NCI-H345 treated with DMSO at 0.1 percent for 48 hours (cell line): ENCODE measurements at regions not wholly inside any gene's neighbourhood (a gene's known extent, or its start where the extent isn't known, plus 50 kb on each side); places are given as distances from the start of the nearest gene placed in this dataset.

Experiments used
- DNase-seq: peaks from one replicate; lab custom pipeline; 2025; ENCODE audit not compliant: unreplicated experiment; lab: John Stamatoyannopoulos, UW

DNA sequence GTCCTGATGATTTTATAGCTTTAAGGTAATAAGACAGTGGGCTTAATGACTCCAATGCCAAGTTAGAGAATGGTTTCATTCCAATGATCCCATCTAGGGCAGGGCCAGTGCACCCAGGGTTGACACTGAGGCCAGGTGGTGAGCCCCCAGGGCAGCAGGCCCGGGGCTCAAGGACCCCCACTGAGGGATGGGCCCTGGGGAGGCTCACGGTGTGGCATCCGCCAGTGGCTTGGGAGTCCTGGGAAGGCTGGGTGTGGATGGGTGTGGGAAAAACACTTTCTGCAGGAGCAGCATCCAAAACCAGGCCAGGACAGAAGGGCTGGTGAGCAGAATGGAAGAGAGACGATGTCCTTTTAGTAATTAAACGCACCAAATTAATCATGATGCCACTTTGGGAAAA is 626.3 kb downstream of the TBC1D22A start:
- no peak for DNase-seq

DNA sequence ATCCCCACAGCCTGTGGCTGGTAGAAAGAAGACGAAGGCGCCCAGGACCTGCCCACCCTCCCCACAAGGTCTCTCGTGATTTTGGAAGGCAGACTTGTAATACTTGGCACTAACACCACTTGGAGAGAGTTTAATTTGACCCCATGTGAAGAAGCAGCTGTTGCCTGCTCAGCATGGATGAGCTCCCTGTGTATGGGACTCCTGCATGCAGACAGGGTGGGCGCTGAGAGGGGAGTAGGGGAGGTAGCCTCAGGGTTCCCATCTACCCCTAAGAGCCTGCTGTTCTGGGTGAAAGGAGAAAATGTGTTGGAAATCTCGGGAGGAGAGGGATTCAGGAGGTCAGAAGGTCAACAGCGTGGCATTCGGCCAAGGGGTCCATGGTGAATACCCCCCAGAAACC is 625.9 kb downstream of the TBC1D22A start:
- no peak for DNase-seq

DNA sequence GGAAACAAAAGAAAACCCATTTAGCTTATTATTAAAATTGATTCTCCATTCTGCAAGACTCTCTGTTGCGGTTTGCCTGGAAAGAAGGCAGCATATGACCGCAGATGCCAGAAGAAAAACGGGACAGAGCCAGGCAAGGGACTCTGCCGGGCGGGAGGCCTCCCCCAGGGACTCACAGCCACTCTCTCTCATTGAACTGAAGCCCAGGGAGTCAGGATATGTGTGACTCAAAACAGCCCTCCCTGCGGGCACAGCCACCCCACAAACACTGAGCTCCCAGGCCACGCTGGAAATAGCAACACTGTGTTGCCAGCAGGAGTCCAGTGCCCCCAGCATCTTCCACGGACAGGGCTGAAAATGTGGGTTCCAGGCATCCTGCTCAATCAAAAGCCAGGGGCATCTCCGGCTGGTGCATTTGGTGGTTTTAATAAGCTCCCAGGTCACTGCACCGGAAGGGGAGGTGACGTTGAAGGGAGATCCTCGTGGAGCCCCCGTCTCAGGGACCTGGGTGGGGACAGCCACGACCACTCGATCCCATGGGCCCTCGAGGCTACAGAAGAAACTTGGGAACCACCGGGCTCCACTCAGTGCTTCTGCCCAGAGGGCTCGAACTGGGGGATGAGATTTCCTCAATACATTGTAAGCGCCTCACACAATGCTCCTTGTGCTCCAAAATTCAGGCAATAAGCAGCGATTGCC is 624.5 kb downstream of the TBC1D22A start:
- no peak for DNase-seq

DNA sequence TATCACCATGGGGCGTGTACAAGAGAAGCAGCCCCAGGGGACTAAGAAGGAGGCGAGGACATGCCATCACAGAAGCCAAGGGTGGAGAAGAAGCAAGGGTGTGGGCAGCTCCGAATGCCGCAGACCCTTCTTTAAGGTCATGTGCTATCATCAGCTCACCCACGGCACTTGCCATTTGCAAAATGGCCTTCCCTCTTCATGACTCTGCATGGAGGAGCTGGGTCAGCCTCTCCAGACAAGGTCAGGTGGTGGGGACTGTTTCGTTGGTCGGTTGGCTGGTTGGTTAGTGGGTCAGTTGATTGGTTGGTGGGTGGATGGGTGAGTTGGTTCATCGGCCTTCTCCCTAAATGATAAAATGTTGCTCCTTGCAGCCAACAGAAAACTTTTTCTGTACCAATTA is 622.5 kb downstream of the TBC1D22A start:
- DNase-seq = no peak

DNA sequence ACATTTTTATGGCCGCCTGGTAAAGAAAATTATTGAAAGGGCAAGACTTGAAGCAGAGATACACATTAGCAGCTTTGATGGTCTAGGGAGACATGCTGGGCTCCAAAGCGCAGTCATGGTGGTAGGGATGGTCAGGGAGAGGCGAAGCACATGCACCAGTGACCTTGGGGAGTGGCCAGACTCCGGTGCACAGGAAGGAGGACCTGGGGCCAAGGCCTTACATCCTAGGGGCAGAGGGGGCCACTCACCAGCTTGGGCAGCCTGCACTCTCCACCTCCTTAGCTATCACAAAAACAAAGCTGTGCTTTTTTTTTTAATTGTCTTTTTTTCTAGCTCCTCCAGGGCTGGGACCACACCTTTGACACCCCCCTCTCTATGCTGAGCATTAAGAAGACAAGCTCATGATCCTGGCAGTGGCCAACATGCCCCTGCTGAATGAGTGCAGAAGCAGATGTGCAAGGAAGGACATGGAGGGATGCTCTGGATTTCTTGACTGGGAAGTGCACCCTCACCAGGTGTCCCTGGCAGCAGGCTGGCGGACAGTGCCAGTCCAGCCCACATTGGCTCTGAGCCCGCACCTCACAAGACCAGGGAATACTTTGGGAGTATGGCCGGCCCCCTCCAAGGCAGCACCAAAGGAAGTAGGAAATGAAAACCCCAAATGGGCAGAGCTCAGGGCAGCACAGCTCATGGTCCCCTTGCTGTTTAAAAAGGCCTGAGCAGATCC is 619.9 kb downstream of the TBC1D22A start:
- DNase-seq = no peak

DNA sequence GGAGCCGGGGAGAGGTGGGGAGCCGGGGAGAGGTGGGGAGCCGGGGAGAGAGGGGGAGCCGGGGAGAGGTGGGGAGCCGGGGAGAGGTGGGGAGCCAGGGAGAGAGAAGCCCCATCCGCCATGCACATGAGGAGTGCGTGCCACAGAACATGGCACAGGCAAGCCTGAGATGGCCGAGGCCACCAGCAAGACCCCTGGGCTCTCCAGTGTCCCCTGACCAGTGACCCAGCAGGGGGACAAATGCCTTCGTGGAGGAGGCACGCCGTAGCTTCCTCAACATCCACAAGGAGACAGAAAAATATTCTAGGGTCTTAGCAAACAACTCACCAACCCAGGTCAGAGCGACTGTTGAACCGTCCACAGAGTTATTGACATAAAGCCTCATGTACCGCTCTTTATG is 618.8 kb downstream of the TBC1D22A start:
- DNase-seq = no peak

DNA sequence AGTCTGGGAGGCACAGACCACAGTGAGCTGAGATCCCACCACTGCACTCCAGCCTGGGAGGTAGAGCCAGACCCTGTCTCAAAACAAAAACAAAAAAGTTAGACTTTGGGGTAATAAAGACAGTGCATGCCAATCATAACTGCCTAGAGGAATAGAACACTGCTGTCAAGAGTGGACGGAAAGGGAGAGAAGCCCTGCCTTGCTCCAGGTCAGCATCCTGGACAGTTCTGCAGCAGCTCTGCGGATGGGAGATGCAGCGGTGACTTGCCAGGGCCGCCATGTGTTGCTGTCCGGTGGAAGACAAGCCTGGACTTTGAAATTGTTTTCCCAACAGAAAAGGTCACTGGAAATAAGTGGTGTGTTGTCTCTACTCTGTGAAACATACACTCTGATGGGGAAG is 618.2 kb downstream of the TBC1D22A start:
- DNase-seq = no peak

DNA sequence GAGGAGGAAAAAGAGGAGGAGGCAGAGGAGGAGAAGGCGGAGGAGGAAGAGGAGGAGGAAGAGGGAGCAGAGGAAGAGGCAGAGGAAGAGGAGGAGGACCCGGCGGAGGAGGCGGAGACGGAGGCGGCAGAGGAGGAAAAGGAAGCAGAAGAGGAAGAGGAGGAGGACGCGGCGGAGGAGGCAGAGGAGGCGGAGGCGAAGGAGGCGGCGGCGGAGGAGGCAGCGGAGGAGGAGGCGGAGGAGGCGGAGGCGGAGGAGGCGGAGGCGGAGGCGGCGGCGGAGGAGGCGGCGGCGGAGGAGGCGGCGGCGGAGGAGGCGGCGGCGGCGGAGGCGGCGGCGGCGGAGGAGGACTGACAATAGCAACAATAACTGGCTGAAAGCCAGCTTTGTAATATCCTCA is 616.6 kb downstream of the TBC1D22A start:
- DNase-seq = no peak

DNA sequence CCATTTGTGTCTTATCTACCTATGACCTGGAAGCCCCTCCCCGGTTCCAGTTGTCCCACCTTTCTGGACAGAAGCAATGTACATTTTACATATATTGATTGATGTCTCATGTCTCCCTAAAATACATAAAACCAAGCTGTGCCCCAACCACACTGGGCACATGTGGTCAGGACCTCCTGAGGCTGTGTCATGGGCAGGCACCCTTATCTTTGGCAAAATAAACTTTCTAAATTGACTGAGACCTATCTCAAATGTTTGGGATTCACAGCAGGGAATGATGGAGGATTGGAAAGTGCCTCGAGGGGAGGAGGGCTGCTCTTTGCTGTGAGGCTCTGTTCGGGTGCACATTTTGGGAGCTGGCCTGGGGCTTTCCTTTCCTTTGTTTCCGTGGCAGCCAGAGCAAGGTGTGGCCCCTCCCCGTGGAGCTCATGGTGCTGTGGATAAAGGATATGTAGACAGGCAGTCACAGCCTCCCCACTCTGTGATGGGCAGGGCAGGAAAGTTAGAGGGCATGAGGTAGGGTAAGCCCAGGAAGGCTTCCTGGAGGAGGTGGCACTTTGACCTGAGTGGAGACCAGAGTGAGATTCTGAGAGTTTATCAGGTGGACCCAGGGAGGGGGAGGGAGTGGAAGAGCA is 615.6 kb downstream of the TBC1D22A start:
- no peak for DNase-seq

DNA sequence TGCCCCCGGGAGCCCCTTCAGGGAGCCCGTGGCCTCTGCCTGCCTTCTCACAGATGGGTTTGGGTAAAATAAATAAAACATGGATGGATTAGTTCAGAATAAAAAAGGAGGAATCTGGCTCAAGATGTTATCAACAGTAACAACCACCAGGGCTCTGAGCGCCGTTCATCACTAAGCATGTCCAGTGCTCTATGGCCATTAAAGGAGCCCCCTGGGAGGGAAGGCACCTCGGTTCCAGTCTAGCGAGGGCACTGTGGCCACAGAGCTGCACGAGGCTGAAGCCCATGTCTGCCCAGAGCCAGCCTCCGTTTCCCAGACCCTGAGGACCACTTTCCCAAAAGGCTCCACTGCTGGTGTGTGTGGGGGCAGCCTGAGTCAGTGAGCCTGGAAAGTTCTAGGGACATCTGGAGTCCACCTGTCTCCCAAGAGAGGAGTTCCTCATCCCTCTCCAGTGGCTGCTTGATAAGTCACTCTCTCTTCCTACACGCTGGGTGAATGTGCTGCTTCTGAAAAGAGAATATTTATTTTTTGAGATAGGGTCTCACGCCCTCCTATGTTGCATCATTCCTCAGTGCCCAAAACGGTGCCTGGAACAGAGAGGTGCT is 614.6 kb downstream of the TBC1D22A start:
- DNase-seq = no peak

DNA sequence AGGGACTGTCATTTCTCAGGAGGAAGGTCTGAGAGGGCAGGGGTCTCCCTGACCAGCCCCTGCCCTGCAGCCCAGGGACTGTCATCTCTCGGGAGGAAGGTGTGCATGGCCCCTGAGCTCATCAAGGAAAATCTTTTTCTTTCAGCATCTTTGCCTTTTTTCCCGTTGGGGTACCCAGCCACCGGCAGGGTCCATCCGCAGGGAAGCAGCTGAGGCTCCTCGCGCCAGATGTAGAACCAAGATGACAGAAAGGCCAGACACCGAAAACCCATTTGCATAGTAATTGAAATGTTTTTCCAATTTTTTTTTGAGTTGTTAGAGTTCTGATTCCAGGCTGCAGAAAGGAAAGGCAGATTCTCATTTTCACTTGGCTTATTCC is 613.9 kb downstream of the TBC1D22A start:
- DNase-seq = no peak

DNA sequence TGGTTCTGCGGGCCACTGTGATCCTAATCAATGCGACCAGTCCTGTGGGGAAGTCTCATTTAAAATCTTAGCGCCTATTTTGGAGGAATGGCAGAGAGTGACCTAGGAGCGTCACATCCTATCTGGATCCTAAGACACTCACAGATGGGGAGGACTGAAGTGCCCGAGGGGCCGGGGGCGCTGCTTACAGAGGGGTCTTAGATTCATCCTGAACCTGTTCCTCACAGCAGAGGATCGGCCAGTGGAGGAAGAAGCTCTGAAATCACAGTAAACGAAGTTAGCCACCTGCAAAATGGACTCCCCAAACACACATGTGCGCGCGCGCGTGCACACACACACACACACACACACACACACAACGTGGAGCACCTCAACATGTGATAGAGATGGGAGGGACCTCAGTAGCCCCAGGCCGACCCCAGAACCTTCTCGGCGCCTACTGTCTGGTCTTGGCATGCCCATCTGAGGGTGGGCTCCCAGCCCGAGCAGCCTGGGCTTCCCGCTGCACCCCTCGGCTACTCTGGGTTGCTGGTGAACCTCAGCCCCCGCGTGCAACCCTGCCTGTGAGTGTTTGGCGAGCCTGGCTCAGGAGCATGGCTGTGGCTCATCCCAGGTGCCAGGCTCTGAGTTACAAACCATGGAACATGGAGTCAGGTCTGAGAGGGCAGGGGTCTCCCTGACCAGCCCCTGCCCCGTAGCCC is 613.3 kb downstream of the TBC1D22A start:
- DNase-seq = no peak

DNA sequence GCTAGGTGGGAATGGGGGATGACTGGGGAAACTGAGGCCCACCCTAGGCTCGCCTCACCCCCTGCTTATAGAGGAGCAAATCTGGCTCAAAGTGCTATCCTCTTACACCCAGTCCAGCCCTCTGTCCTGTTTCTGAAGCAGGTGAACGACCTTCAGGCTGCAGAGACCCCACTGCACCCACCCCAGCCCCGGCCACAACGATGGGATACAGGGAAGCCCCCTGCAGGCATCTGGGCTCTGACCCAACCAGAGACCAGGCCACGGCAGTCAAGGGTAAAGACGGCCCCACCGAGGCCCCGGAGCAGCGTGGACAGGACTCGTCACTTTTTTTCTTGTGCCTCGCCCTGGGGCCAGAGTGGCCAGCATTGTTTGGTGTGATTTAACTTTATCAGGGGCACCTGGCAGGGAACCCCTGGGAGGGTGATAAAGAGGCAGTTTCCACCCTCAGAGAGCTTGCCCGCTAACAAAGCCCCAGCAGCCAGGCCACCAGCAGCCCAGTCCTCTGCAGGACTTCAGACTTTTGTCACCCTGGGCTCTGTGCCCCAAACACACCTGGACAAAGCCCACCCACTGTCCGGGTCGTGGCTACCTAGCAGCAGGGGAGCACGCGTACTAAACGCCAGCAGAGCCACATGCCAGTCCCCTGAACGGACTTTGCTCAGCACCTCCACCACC is 612.6 kb downstream of the TBC1D22A start:
- DNase-seq = no peak

DNA sequence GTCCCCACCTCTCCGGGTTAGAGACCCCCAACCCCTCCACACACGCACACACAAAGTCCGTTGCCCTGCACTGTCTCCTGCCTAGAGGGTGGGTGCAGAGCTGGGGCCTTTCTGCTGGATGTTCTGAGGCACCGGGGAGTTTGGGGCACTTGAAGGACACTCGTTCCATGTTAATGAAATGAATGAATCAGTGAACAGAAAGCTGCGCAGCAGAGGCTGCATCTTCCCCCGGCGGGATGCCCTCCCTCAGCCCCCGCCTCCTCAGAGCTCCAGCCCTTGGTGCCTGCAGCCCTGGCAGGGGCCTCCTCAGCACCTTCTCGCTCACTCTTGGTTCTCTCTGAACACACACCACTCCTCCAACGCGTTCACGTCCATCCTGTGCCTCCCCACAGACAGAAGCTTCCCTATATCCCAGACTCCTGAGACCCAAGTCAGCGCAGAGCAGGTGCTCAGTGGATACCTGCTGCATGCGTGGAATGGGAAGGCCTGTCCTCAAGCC is 611.9 kb downstream of the TBC1D22A start:
- no peak for DNase-seq

DNA sequence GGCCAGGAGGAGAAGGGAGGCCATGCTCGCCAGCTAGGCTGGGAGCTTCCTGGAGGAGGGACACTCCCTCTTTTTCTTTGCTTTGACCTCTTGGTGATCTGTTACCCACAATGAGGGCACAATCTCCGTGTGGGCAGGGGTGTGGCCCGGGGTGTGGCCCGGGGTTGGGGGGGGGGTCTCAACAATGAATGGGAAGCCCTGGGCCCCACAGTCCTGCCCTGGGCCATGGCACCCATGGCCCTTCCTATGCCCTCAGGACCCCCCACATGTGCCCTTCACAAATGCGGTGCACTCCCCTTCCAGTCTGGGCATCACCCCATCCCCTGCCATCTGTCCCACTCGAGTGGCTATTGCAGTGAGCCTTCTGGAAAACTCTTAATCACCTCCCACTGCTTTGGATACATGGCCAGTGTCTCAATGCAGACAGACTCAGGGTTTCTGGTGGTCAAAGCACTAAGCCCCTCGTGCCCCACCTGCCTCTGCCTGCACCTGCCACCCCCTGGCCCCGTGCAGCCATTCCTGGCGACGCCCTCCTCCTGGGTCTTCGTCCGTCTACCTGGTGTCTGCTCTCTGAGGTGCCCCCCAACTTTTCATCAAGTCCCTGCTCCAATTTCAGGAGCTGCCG is 611.3 kb downstream of the TBC1D22A start:
- no peak for DNase-seq

DNA sequence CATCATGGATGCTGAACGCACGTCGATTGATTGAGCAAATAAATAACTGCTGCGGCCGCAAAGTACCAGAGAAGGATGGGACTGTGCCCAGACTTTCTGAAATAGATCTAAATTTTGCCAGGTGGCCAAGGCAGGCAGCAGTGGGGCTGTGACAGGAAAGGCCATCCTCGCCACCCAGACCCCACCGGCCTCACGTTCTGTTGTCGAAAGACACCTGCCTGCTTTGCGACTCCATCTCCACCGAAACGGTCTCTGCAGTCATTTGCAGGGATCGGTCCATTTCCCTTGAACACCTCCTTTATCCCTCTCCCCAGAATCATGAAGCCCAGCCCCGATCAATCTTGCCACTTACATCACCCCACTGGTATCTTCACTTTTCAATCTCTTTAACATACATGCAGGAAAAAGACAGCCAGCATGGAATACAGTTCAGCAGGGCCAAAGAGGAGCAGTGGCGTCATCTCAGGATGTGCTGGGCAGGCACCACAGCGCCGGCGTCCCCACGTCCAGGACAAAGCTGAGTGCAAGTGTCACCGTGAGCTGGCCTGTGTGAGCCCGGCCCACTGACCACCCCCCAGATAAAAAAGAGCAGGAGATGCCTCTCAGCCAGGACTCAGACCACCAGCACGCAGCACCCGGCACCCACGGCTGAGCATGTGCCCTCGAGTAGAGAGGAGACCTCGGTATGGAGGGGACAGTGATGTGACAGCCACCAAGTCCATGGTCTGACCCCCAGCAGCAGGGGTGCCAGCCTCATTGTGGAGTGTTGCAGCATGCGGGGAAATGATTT is 610.3 kb downstream of the TBC1D22A start:
- DNase-seq = no peak

DNA sequence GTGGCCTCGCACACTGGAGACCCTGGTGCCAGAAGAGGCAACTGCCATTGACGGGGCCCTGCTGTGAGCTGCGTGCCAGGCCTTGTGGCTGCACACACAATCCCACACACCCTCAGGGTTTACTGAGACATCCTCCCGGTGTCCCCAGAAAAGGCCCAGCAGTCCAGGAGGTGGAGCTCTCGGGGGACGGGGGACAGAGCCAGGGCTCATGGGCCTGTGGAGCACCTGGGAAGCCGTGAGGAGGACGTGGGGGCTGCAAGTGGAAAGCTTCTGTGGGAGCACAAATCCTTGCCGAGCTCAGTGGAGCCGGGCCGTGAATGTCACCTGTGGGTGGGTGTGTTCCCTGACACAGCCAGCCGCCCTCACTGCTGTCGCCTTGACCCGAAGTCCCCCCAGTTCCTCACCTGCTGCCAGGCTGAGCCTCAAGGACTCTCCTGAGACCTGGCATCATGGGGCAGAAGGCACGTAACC is 609.7 kb downstream of the TBC1D22A start:
- no peak for DNase-seq

DNA sequence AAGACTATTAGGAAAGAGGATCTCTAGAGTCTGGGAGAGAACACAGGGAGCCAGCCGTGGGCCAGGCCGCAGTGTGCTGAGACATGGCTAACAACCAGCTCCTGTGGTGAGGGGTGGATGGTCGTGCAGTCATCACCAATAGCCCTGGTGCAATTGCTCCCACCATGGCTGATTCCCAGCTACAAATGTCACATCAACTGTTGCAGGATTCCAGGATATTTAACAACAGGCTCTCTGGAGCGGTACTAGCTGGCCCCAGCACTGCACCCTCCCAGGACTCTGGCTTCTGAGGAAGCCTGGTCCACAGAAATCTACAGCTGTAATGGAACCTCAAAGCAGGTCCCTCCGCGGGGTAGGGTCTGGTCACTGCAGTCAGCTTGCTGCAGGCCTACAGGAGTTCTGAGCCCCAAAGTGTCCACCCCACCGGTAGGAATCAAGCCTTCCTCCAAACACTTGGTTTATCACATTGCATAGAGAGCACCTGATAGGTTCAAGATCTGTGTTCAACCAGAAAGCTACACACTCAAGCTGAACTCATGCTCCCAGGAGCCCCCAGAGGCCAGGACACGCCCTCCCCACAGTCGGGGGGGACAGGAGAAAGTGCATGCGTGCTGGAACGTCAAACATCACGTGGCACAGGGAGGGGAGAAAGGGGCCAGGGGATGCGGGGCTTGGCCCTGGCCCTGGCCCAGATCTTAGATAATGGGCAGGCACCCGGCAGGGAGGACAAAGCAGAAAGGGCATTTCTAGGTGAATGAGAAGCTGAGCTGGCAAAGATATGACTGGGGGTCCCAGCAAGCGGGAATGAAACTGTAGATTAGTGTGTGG is 609.0 kb downstream of the TBC1D22A start:
- DNase-seq = no peak
